NCI-H82 treated with DMSO at 0.1 percent for 48 hours (cell line): ENCODE measurements at regions not wholly inside any gene's neighbourhood (a gene's known extent, or its start where the extent isn't known, plus 50 kb on each side); places are given as distances from the start of the nearest gene placed in this dataset.

Source experiments
- DNase-seq: peaks from one replicate; lab custom pipeline; 2025; ENCODE audit not compliant: unreplicated experiment; lab: John Stamatoyannopoulos, UW

DNA sequence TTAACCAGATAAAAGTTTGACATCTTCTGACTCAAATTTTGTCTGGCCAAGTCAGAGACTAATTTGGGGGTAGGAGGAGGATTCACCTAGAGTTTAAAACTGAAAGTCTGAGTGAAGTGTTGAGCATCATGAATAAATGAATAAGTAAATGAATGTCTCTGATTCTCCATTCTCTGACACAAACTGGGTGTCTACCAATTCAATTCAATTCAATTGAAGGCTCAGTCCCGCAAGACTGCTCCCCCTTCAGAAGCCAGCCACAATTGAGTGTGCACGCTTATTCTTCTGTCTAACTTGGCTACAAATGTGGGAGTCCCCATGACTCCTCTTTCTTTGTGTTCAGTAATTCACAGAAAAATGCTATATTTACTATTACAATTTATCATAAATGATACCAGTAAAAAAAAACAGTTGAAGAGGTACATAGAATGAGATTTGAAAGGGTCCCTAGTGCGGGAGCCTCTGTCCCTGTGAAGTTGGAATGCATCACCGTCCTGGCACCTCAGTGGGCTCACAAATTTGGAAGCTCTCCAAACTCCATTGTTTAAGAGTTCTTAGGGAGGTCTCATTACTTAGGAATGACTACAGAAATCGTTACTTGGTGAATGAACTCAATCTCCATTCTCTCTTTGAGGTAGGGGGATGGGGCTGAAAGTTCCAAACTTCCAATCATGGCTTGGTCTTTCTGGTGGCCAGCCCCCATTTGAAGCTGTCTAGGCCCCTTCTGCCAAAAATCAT is 243.7 kb upstream of the PHYHIPL start:
- no peak for DNase-seq

DNA sequence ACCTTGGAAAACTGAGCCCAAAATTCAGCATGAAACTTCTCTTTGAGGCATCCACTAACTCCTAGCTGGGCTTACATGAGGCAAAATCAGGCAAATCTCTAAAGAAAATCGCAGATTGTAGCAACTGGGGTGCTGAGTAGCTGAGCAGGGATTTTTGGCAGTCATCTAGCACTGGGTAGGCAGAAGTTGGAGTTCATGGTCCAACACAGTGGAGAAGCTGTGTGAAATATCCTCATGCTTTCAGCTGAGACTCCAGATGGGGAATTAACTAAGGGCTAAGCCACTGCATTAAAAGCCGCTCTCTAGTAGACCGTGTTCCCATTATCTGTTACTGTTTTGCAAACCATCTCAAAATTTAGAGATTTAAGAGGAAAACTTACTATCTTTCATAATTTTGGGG is 240.1 kb upstream of the PHYHIPL start:
- DNase-seq = no peak

DNA sequence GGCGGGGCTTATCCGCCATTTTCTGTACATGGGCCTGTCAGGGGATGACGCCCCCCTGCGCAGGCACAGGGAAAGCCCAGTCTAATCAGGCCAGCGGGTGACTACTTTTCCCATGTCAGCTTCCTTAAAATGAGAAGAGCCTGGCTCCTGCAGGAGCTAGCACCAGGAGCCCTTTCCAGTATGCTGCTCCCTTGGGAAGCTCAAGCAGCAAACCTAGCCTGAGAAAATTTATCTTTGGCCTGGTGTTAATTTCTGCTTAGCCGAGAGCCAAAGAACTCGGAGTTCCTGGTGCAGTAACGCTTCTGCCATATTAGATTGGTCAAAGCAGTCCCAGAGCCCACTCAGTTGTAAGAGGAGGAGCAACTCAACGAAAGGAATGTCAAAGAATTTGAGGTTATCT is 239.0 kb upstream of the PHYHIPL start:
- DNase-seq = no peak

DNA sequence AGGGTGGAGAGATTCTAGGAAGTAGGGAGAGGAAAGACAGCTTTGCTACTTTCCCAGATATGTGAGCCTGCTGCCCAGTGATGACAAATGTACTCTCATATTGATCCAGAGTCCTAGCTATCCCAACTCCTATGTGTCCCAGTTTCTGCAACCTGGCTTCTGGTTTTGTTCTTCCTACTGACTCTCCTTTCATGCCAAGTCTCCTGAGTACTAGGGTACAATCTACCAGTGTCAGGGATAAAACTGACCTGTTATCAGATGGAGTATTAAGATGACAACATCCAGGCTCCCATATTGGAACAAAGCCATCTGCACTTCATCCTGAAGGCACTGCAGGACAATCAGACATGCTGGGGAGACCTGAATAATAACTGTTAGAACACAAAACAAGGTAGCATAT is 233.7 kb upstream of the PHYHIPL start:
- no peak for DNase-seq

DNA sequence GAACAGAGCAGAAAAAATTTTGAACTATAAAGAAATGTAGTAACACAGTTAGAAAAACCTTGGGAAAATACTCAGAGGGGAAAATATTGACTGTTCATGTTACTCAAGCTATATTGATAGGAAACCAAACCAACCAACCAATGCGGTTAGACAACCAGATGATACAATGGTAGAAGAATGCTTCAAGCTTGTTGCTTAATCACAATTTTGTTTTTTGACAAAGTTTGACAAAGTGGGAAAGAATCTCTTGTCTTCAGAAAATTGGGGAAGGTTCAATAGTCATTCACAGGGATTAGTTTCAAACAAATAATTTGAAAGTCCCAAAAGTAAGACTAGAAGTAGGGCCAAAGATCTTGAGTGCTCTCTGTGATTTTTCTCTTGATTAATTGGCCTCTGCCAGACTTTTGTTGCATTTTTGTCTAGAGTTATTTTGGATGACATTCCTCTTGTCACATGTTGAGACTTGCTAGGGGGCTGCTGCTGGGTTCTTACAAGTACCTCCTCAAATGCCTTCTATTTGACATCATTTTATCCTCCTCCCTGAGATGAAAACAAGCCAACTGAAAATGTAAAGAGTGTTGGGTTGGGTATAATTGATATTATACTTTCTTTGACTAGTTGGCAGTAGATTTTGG is 233.1 kb upstream of the PHYHIPL start:
- DNase-seq = no peak

DNA sequence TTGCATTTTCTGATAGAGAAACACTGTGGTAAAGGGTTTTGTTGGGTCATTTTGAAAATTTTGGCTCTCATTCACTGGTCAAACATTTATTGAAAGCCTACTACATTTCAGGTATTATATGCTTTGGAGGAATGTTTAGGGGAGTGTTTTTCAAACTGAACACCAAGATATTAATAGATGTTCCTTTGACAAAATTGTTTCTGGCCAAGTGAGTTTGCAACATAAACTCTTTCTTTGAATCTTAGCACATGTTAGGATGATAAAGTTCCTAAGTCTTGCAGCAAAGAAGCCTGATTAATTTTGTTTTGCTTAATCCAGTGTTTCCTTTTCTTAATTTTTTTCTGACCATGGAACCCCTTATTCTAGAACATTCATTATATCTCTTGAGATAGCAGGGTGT is 232.5 kb upstream of the PHYHIPL start:
- DNase-seq = no peak

DNA sequence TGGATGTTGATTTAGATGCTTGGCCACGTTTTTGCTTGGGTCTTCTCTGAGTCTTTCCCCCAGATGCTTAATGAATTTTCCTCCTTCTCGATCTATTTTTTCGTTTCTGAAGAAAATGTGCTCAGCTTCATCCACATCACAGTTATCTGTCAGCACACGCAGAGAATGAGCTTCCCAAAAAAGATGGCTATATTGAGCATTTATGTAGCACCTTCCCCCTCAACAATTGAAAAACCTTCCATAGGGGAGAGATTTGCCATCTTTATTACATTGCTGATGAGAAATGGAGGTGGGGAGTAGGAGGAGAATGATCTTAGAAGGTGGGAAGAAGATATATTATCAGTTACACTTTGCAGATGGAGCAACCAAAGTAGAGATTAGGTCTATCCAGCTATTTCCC is 228.1 kb upstream of the PHYHIPL start:
- no peak for DNase-seq

DNA sequence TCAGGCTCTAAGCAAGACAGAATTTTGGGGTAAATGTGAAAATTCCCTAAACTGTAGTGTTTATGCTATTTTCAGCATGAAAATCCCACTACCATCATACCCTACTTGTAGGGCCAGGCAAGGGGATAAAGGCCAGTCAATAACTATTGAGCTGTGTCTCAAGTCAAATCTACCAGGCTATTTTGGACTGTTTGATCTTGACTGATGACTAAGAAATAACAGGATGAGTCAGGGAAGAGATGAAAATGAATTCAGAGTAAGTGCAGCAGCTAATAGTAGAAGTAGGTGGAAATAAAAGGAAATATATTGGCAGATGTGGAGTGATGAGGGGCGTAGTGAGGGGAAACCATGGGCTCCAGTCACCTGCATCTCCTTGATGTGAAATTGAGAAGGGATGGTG is 225.8 kb upstream of the PHYHIPL start:
- no peak for DNase-seq

DNA sequence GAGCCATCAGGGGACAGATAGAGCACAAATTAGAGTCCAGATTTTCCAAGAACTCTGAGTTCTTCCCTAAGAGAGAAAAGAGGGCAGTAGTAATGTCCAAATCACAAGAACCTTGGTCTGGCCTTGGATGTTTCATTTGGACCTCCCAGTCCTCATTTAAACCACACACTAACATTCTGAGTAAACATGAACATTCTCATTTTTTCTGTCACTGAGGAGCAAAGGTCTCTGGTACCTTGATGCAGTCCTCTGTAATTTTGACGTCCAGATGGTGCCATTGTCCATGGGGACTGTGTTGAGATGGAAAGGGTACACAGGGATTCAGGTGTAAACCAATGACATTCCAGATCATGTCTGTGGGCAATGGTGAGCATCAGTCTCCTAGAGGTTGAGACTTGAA is 225.4 kb upstream of the PHYHIPL start:
- no peak for DNase-seq

DNA sequence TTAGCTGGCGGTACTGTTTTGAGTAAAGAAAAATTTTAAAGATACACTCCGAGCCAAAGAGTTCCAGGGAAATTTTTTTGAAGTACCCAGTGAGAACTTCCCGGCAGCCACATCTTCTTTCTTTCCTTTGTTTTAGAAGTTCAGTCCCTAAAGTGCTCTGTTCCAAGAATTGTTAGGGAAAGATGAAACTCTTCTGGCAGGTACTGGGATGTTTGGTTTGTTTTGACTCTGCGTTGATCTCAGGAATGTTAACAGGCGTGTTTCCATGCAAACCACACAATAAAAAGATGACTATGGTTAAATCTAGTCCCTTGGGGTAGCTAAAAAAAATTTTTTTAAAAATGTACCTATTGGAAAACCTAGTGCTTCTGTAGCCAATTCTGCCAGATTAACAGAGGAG is 224.7 kb upstream of the PHYHIPL start:
- DNase-seq = no peak

DNA sequence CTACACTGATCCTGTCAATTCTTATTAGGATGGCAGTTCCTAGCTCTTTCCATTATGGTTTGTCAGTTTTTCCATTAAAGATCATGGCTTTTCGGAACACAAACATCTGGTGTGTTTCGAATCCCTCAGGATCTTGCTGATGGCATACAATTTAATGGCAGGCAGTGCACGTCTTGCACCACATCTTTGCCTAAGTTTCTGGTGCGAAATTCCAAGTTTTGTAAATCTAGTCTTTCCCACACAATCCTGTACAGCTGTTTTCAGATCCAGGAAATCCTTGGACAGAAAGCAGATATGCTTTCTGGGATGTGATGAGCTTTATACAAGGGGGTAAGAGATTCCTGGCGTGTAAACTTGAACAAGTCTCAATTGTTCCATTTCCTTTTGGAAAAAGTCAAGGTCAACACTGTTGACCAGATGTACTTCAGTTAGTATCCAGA is 224.3 kb upstream of the PHYHIPL start:
- no peak for DNase-seq

DNA sequence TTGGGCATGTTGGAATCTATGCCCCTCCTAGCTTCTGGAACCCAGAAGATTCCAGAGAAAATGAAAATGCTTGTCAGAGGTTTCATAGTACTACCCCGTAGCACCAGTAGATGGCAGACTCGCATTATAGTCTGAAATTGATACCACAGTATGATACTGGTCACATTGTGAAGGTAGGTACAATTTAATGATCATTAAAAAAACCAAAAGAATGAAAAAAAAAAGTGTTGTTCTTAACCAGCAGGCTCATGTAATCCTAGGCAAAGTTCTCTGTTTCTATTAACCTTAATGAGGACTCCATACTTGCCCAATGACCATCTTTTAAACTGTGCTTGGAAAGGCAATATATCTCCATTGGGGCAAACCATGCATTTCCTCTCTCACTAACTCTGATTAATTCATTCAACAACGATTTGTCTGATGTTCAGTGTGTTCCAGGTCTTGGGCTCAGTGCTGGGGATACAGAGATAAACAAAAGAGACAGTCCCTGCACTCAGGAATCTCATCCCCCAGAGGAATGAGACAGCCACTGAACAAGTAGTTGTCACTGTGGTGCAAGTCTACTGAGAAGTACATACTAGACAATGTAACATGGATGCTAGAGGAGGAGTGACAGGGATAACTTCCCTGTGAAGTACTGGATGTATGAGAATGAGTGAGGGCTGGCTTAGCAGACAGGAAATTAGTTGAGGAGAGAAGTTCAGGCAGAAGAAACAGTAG is 223.5 kb upstream of the PHYHIPL start:
- DNase-seq = peak; percentile 7

DNA sequence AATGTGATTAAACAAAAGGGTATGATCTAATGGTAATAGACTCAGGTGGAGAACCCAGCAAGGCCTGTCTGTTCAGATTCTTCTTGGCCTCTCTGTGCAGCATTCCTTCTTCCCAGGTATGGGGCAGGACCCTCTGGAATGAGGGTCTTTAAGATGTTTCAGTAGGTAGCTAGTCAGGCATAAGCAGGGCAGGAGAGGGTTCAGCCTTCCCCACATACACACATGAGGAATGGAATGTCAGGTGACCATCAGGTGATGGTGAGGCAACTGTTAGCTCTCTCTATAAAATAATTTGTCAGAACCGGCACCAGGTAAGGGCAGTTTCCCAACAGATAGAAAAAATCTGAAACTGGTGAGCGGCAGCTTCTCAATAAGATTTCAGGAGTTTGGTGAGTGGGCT is 222.3 kb upstream of the PHYHIPL start:
- DNase-seq = no peak

DNA sequence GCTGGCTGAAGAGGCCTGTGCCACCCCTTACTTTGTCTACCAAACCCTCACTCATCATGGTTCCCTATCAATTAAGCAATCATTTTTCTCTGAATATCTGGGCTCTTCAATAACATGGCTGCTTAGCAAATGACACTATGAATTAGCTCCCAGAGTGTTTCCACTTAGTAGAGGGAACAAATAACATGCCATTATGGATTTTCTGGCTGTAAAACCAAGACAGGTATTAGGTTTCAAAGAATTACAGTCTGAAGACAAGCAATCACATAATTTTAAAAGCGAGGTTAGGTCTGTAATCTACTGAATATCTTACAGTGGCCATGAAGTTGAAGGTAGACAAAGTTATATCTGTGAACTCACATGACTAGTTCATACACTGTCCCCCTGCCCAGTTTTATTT is 220.8 kb upstream of the PHYHIPL start:
- DNase-seq = no peak

DNA sequence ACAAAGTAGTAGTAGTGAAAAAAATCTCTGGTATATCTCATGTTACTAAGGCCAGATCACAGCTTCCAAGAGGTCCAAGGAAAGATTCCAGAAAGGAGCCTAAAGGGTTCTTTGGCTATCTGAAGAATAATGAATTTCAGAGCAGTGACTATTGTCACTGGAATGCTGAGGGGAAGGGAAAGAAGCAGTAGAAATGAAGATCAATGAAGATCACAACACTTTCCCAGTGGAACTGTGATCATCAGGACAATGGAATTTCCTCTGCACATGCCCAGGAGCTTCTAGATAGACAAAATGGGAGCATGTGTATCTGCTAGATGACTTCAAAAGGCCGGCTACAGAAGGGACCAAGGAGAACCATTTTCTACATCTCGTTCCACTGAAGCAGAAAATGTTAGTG is 219.5 kb upstream of the PHYHIPL start:
- no peak for DNase-seq

DNA sequence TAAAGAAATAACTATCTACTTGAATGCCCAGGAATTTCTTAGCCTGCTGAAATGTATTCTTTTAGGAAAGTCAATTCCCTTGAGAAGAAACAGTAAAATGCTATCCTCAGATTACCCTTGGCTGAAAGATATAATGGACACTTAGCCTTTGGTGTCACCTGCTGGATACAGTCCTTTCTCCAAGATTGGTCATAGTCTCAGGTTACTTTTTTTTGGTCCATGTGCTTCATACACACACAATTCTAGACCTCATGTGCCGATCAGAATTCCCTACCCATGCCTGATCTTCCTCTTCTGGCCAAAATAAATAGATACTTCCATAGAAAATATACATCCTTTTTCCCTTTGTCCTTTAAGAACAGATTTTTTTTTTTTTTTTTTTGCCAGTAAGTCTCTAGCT is 218.9 kb upstream of the PHYHIPL start:
- DNase-seq = no peak

DNA sequence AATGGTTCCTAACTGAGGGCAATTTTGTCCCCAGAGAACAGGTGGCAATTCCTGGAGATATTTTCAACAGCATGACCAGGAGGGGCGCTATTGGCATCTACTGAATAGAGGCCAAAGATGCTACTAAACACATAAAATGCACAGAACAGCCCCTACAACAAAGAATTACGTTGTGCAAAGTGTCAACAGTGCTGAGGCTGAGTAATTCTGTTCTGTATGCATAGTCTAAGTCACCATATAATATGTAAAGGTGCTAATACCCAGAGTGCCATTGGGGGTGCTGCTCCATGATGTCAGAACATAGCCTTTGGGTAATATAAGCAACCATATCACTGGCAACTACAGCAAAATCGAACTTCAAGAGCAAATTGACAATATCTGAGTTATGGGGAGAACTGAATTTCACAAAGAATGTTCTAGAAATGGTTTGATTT is 213.3 kb upstream of the PHYHIPL start:
- no peak for DNase-seq

DNA sequence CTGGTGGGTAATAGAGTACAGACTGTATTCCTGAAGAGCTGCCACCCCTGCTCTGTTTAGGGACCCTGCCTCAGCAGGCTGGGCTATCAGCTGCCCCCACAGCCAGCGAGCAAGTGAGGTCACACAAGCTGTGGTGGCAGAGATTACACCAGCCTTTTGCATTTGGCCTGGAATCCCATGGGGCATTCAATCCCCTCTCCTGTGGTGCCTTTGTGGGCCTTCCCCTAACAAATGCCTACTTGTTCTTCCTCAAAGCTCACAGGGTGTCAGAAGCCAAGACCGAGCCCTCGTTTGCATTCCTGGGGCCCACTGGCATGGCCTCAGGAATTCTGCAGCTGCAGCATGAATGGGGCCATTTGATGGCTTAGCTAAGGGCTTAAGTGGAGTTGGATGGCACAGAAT is 212.7 kb upstream of the PHYHIPL start:
- DNase-seq = no peak

DNA sequence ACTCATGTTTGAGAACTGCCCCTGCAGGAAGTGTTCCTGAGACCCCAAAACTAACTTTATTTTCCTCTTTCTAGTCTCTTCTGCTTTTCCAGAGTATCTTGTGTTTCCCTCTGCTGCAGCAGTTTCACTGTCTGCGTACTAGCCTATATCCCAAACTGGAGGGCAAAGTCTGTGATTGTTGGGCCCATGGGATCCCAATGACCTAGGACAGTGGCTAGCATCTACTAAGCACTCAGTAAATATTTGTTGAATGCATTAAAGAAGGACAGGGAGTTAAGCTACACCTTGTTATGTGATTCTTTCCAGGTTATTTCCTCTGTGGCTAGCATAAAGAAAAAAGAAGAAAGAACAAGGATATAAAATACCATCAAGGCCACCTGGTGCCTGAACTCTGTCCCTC is 210.6 kb upstream of the PHYHIPL start:
- DNase-seq = no peak

DNA sequence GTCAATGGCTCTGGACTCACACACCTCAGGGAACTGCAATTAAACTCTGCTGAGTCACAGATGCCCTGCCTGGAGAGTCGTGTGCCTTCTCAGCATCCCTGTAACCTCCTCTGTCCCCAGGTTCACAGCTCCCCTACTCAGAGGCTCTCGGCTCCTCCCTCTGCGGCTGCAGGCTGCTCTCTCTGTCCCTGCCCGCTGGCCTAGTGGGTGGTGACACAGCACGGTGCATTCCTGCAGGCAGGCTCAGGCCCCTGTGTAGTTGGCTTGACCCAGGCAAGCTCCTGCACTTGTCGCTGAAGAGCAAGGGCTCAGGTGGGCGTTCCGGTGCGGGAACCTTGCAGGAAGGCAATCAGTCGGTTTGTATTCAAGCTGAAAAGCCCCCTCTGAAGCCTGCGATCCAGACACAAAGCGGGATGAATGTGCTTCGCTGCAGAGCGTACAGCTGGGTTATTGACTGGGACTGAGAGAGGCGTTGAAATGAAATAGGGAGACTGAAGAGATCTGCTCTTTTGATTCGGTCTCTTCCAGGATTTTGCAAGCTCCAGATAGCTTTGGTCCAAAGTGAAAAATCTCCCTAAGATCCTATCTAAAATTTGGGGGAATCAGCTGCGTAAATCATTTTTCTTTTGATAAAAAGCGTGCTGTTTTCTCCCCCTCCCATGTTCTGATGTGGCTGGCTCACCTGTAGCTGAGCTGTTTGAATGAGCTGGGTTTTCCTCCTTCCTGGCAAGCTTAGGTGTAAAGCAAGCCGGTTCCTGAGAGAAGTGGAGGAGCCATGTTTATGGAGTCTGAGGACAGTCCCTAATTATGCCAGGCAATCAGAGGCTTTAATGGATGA is 208.7 kb upstream of the PHYHIPL start:
- DNase-seq = no peak

DNA sequence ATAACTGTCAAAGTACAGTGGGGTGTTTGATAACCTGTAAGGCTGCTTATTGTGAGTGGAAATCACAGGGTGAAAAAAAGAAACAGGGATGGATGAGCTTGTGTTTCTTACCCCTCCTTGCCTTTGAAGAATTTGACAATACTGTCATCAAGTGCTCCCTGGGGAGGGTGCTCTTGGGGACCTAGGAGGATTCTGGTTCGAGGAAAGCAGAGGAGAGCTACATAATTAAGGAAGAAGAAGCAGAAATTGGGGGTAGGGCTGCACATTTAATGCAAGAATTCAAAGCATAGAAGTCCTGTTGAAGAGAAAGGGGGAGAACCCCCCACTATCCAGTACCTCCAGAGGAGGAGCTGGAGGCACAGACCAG is 208.1 kb upstream of the PHYHIPL start:
- no peak for DNase-seq
